Astrocyte of the cerebellum (primary cell): ENCODE measurements at regions not wholly inside any gene's neighbourhood (a gene's known extent, or its start where the extent isn't known, plus 50 kb on each side); places are given as distances from the start of the nearest gene placed in this dataset.
"Not testable (repeated sequence)": the region's sequence is repeated elsewhere in the genome, so short reads cannot be mapped to it uniquely, and the experiment has no call there.

Experiments used
- DNase-seq: peaks from one replicate; pipeline ENCODE4 v3.0.0-alpha.2; 2011; ENCODE audit warnings: low read depth
- H3K4me3 ChIP-seq: 2 replicates; pipeline ENCODE4 v1.5.1; 2011; ENCODE audit warnings: mild to moderate bottlenecking, low read depth, low read length, moderate library complexity
- CTCF ChIP-seq: IDR thresholded peaks from 2 replicates; pipeline ENCODE4 v1.5.1; 2012; ENCODE audit warnings: low read length, low read depth, moderate library complexity, mild to moderate bottlenecking; ENCODE audit errors: missing control alignments
- in situ Hi-C: cut with HindIII; loops from 2 replicates; pipeline ENCODE4 v1.10.0; 2017; ENCODE audit warnings: low sequenced_read_pairs

GRCh38 chr3:177886501-177886900 is 649.7 kb upstream of the KCNMB2 start:
- DNase-seq, result no peak
- H3K4me3 ChIP-seq, result no peak overlapping the region
- in situ Hi-C loops, result no loop called here
- no peak for TF ChIP-seq CTCF

DNA sequence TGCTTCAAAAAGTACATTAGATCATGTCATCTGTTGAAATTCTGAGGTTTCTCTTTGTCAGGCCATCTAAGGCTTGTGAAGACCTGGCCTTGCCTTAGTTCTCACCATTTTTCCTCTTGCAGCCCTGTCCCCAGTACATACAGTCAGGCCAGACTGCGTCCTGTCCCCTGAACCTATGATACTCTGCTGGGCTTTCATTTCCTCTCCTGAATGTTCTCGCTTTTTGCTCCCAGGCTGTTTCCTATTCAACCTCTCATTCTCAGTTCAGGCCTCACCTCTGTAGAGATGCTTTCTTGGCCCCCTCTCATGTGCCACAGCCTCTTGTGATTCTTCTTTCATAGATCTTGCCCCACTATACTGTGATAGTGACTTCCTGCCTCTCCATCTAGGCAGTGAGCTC is 648.8 kb upstream of the KCNMB2 start:
- no peak for DNase-seq
- in situ Hi-C loops, result no loop called here
- TF ChIP-seq CTCF, result no peak
- H3K4me3 ChIP-seq, result no peak overlapping the region

DNA sequence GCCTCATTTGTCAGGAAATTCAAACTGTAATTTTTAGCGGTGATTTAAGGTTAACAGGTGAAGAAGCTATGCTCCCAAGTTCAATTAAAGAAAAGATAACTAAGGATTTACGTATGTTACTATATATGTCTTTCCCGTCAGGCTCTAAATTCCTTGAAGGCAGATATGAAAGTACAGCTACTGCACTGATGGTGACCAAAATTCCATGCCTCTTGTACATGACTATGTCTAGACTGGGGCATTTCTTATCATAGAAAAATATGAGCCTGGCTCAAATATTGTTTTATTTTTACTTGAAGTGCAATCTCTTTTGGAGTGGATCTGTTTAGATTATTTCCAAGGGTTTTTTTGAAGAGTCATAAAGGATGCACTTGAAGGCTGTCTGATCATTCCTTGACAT is 647.1 kb upstream of the KCNMB2 start:
- DNase-seq, result no peak
- in situ Hi-C loops, result no loop called here
- no peak for TF ChIP-seq CTCF

GRCh38 chr3:177889652-177890358 is 646.4 kb upstream of the KCNMB2 start:
- no peak for DNase-seq
- TF ChIP-seq CTCF, result no peak
- no peak overlapping the region for H3K4me3 ChIP-seq
- in situ Hi-C loops, result no loop called here

More for the DNA sequence above, 647.1 kb upstream of the KCNMB2 start:
- H3K4me3 ChIP-seq, result no peak overlapping the region

DNA sequence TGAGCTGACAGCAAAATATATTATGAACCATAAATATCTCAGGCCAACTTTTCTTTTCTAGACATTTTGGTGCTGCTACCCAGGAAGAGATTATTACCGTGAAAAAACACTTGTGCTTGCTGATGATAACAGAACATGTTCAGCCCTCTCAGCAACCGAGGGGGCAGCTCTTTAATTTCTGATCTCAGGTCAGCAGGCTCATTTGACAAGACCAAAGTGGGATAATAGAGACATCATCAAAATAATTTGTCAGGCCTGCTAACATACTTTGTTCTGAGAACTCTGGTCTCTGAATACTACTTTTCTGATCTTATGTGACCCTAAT is 645.9 kb upstream of the KCNMB2 start:
- H3K4me3 ChIP-seq, result no peak overlapping the region
- no peak for DNase-seq
- TF ChIP-seq CTCF, result no peak
- in situ Hi-C loops, result no loop called here

- H3K4me3 ChIP-seq, DNase-seq, in situ Hi-C loops: not testable (repeated sequence)
Observed at GRCh38 chr3:177891569-177891968, 644.7 kb upstream of the KCNMB2 start.

GRCh38 chr3:177893331-177893730 is 642.9 kb upstream of the KCNMB2 start:
- H3K4me3 ChIP-seq, result no peak overlapping the region
- no peak for DNase-seq
- TF ChIP-seq CTCF, result no peak
- in situ Hi-C loops, result no loop called here
